BJ (cell line): ENCODE measurements at regions not wholly inside any gene's neighbourhood (a gene's known extent, or its start where the extent isn't known, plus 50 kb on each side); places are given as distances from the start of the nearest gene placed in this dataset.

Source experiments
- CTCF ChIA-PET: fragments of 350-600 bp; formaldehyde crosslinking; extraction: SDS; loops from one replicate; lab custom pipeline; 2021; ENCODE audit warnings: antibody characterized with exemption, inconsistent platforms; lab: Yijun Ruan, JAX
- POLR2A ChIA-PET: fragments of 300-600 bp; sonication (Branson Sonifier 250); formaldehyde crosslinking; extraction: SDS; loops from one replicate; lab custom pipeline; 2021; ENCODE audit warnings: antibody characterized with exemption; lab: Charles Lee
- DNase-seq: peaks from one replicate; pipeline ENCODE4 v3.0.0-alpha.2; 2011; ENCODE audit warnings: low read depth
- H3K27me3 ChIP-seq: 2 replicates; pipeline ENCODE4 v1.6.0; 2011; ENCODE audit warnings: low read length; ENCODE audit not compliant: control insufficient read depth, insufficient read depth
- H3K36me3 ChIP-seq: 2 replicates; pipeline ENCODE4 v1.5.1; 2011; ENCODE audit warnings: low read length; ENCODE audit not compliant: control insufficient read depth, insufficient read depth
- H3K4me3 ChIP-seq: 2 replicates; pipeline ENCODE4 v1.5.1; 2011; ENCODE audit warnings: low read depth, mild to moderate bottlenecking, control low read depth, low read length
- TF ChIP-seq, protein P1 (sequence below): IDR thresholded peaks from 2 replicates; pipeline ENCODE4 v1.5.1; 2011; ENCODE audit warnings: low read depth, mild to moderate bottlenecking, control low read depth, inconsistent platforms, low read length, moderate library complexity; ENCODE audit not compliant: insufficient read depth

DNA sequence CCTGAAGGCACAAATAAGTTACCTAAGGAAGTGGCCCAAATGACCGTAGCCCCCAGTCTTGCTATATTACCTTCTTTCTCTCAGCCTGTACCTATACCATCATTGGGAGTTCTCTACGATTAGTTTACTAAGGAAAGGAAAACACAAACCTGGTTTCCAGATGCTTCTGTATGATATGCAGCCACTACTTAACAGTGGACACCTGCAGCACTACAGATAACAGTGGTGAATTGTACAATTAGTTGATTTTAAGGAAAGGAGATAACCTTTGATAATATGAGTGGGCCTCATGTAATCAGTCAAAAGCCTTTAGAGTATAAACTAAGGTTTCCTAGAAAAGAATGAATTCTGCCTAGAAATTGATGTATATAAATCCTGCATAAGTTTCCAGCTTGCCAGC lies 1157.4 kb downstream of the KCNT2 start:
- H3K4me3 ChIP-seq, result no peak overlapping the region
- no peaks in the 10 kb centered on the region for H3K36me3 ChIP-seq
- H3K27me3 ChIP-seq, result no peaks in the 10 kb centered on the region
- no peak for DNase-seq
- CTCF ChIA-PET, result no interaction called here
- TF ChIP-seq, protein P1, sequence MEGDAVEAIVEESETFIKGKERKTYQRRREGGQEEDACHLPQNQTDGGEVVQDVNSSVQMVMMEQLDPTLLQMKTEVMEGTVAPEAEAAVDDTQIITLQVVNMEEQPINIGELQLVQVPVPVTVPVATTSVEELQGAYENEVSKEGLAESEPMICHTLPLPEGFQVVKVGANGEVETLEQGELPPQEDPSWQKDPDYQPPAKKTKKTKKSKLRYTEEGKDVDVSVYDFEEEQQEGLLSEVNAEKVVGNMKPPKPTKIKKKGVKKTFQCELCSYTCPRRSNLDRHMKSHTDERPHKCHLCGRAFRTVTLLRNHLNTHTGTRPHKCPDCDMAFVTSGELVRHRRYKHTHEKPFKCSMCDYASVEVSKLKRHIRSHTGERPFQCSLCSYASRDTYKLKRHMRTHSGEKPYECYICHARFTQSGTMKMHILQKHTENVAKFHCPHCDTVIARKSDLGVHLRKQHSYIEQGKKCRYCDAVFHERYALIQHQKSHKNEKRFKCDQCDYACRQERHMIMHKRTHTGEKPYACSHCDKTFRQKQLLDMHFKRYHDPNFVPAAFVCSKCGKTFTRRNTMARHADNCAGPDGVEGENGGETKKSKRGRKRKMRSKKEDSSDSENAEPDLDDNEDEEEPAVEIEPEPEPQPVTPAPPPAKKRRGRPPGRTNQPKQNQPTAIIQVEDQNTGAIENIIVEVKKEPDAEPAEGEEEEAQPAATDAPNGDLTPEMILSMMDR, result no peak
- POLR2A ChIA-PET, result no interaction called here

DNA sequence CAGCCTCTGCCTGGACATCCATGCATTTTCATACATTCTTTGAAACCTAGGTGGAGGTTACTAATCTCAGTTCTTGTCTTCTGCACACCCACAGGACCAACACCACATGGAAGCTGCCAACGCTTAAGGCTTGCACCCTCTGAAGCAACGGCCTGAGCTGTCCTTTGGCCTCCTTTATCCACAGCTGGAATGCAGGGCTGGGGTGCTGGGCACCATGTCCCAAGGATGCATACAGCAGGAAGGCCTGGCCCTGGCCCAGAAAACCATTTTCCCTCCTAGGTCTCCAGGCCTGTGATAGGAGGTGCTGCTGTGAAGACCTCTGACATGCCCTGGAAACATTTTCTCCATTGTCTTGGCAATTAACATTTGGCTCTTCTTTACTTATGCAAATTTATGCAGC lies 1168.6 kb downstream of the KCNT2 start:
- Histone ChIP-seq H3K27me3 (no peaks in the 10 kb centered on the region), H3K4me3 (no peak overlapping the region), H3K36me3 (no peaks in the 10 kb centered on the region)
- DNase-seq, result no peak
- TF ChIP-seq, protein P1, result no peak
- ChIA-PET CTCF (no interaction called here), POLR2A (no interaction called here)

DNA sequence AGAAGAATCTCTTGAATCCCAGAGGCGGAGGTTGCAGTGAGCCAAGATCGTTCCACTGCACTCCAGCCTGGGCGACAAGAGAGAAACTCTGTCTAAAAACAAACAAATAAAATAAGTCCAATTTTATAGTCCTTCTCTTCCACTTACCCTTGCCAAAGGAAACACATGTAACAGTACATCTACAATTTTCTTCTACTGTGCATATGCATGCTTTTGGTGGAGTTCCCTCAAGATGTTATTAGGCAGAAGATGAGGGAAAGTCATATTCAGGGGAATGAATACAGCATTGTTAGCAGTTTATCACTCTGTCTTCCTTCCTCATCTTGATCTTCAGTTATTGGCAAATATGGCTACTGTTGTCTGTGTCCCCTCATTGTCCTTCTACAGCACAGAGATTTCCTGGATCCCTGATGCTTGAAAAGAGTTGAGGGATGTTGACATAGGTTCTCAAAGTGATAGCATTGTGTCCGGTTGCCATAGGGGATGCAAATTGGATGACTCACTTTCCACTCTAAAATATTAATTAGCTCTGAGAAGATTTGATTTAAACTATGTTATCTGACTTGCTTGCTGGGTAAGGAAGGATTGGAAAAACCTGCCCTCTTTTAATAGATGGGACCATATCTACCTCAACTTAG lies 1173.6 kb downstream of the KCNT2 start:
- CTCF ChIA-PET, result no interaction called here
- TF ChIP-seq, protein P1, result no peak

DNA sequence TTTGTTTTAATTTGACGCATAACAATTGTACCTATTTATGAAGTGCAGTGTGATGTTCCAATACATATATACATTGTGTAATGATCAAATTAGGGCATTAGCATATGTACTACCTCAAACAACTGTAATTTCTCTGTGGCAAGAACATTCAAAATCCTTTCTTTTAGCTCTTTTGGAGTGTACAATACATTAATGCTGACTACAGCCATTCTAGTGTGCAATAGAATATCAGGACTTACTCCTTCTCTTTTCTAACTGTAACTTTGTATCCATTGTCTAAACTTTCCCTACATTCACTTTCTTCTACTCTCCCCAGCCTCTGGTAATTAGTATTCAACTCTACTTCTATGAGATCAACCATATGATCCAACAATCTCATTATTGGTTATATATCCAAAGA lies 1177.4 kb downstream of the KCNT2 start:
- no peak for DNase-seq
- ChIA-PET CTCF (no interaction called here), POLR2A (no interaction called here)
- Histone ChIP-seq H3K4me3 (no peak overlapping the region), H3K36me3 (no peaks in the 10 kb centered on the region), H3K27me3 (no peaks in the 10 kb centered on the region)
- TF ChIP-seq, protein P1, result no peak

More for the DNA sequence above, 1173.6 kb downstream of the KCNT2 start:
- Histone ChIP-seq H3K27me3 (no peaks in the 10 kb centered on the region), H3K4me3 (no peak overlapping the region), H3K36me3 (no peaks in the 10 kb centered on the region)
- POLR2A ChIA-PET, result no interaction called here
- no peak for DNase-seq

DNA sequence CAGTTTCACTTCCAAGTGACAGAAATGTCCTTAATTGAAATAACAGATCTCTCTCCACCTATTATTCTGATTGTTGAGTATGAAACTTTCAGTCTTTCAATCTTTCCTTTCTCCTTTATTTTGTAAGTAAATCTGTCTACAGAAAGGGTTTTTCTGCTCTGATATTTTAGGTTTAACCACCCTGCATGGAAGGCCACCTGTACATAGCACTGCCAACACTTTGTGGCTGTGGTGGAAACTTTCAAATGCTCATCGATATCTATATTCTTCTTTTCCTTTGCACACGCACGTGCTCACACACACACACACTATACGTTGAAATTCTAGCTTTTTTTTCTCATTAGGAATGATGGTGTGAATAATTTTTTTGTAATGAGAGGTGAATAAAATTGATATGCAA lies 1179.3 kb downstream of the KCNT2 start:
- Histone ChIP-seq H3K27me3 (no peaks in the 10 kb centered on the region), H3K4me3 (no peak overlapping the region), H3K36me3 (no peaks in the 10 kb centered on the region)
- no peak for DNase-seq
- CTCF ChIA-PET, result no interaction called here
- TF ChIP-seq, protein P1, result no peak
- POLR2A ChIA-PET, result no interaction called here
